Body of pancreas (tissue), 4 donors: ENCODE measurements at regions not wholly inside any gene's neighbourhood (a gene's known extent, or its start where the extent isn't known, plus 50 kb on each side); places are given as distances from the start of the nearest gene placed in this dataset.
A peak's percentile ranks its signal among the peaks of the same experiment; 100 is the strongest.

Source experiments
- ATAC-seq: fragments of 150-250 bp; one replicate; pipeline ENCODE4 v1.9.1; 2016
- DNase-seq, 4 donors: peaks; one replicate each; pipeline ENCODE4 v3.0.0-alpha.2; 2019
- H3K27ac ChIP-seq, 4 donors: fragments of 200-600 bp; sonication (generic); 1 replicate in 3 of 4; 2 replicates in 1 of 4; pipeline versions ENCODE4 v1.5.1 to v1.6.1; 2016 to 2019; ENCODE audit warnings: mild to moderate bottlenecking in 1 of 4, mixed read lengths in 1 of 4, moderate library complexity in 1 of 4
- H3K27me3 ChIP-seq, 2 donors: fragments of 200-600 bp; sonication (generic); one replicate each; pipeline ENCODE4 v1.6.0; 2016; ENCODE audit warnings: mild to moderate bottlenecking in 1 of 2
- H3K36me3 ChIP-seq, 2 donors: fragments of 200-600 bp; sonication (generic); replicated peaks in 1 of 2; 2 replicates each; pipeline ENCODE4 v1.5.1; 2016; ENCODE audit warnings: low read depth in 2 of 2; ENCODE audit not compliant: insufficient read depth in 1 of 2
- H3K4me1 ChIP-seq: fragments of 200-600 bp; sonication (generic); one replicate; pipeline ENCODE4 v1.6.0; 2016
- H3K4me3 ChIP-seq, 2 donors: fragments of 200-600 bp; sonication (generic); 1 replicate in 1 of 2; 2 replicates in 1 of 2; pipeline ENCODE4 v1.5.1; 2016 to 2019
- H3K9me3 ChIP-seq, 3 donors: fragments of 200-600 bp; sonication (generic); 1 replicate in 2 of 3; 2 replicates in 1 of 3; pipeline ENCODE4 v1.5.1; 2016
- CTCF ChIP-seq, 7 experiments: fragments of 450-650 bp in 4 of 7; fragments of 200-600 bp in 3 of 7; sonication (generic) in 3 of 7; IDR thresholded peaks; one replicate each; pipeline ENCODE4 v1.5.1; 2016 to 2019; ENCODE audit warnings: antibody characterized with exemption in 7 of 7
- POLR2A ChIP-seq, 3 donors: fragments of 450-650 bp; IDR thresholded peaks; one replicate each; pipeline ENCODE4 v1.6.1; 2016; ENCODE audit warnings: antibody characterized with exemption in 3 of 3, mild to moderate bottlenecking in 2 of 3
- WGBS, 2 donors: methylation state at CpG; one replicate each; pipeline ENCODE4 v1.1.5; 2017; 5-methylcytosine and 5-hydroxymethylcytosine counted together
- intact Hi-C: fragments of 100-400 bp; cut with DNase I; formaldehyde crosslinking; loops from one replicate; pipeline ENCODE4 v1.15.1; 2023

GRCh38 chr12:125852679-125853078 is 787.4 kb downstream of the AACS start:
- Histone ChIP-seq H3K27me3 (no peaks in the 10 kb centered on the region), H3K36me3 (no peaks in the 10 kb centered on the region), H3K27ac (no peak overlapping the region), H3K9me3 (no peaks in the 10 kb centered on the region), H3K4me1 (no peaks in the 10 kb centered on the region), H3K4me3 (no peak overlapping the region)
- no peak for ATAC-seq
- no peak for TF ChIP-seq POLR2A (IDR thresholded peaks at IDR 0.05)
- TF ChIP-seq CTCF (IDR thresholded peaks at IDR 0.05), result no peak
- DNase-seq, result no peak
- intact Hi-C loops, result no loop called here
- 65 to 67% methylated on average over 2 of the region's 2 CpGs for WGBS, 2 donors

GRCh38 chr12:125853670-125854069 is 788.4 kb downstream of the AACS start:
- Histone ChIP-seq H3K27ac (no peak overlapping the region), H3K4me3 (no peak overlapping the region), H3K4me1 (no peaks in the 10 kb centered on the region), H3K36me3 (no peaks in the 10 kb centered on the region), H3K9me3 (no peaks in the 10 kb centered on the region), H3K27me3 (no peaks in the 10 kb centered on the region)
- 64 to 80% methylated on average over 1 of the region's 1 CpG for WGBS, 2 donors
- ATAC-seq (no peak), DNase-seq (no peak)
- intact Hi-C loops, result no loop called here
- TF ChIP-seq POLR2A (IDR thresholded peaks at IDR 0.05) (no peak), CTCF (IDR thresholded peaks at IDR 0.05) (no peak)

- Histone ChIP-seq H3K9me3 (no peaks in the 10 kb centered on the region), H3K27me3 (no peaks in the 10 kb centered on the region), H3K27ac (no peak overlapping the region), H3K4me3 (no peak overlapping the region), H3K4me1 (no peaks in the 10 kb centered on the region), H3K36me3 (no peaks in the 10 kb centered on the region)
- 39 to 47% methylated on average over 3 of the region's 3 CpGs for WGBS, 2 donors
- ATAC-seq (no peak), DNase-seq (no peak)
- TF ChIP-seq POLR2A (IDR thresholded peaks at IDR 0.05), result no peak
- TF ChIP-seq CTCF (IDR thresholded peaks at IDR 0.05), result no peak
- intact Hi-C loops, result no loop called here
These were observed 791.1 kb downstream of the AACS start for GRCh38 chr12:125856366-125856765.

GRCh38 chr12:125856896-125857295 is 791.7 kb downstream of the AACS start:
- intact Hi-C loops, result no loop called here
- peaks cover 3% of the 10 kb centered on the region for H3K4me1 ChIP-seq
- H3K4me3 ChIP-seq, result no peak overlapping the region
- 47 to 58% methylated on average over 3 of the region's 3 CpGs for WGBS, 2 donors
- ATAC-seq (no peak), DNase-seq (no peak)
- H3K27ac ChIP-seq, result no peak overlapping the region
- no peak for TF ChIP-seq POLR2A (IDR thresholded peaks at IDR 0.05)
- TF ChIP-seq CTCF (IDR thresholded peaks at IDR 0.05), result no peak
- H3K27me3 ChIP-seq, result no peaks in the 10 kb centered on the region
- no peaks in the 10 kb centered on the region for H3K9me3 ChIP-seq
- no peaks in the 10 kb centered on the region for H3K36me3 ChIP-seq

GRCh38 chr12:125860672-125861288 is 795.5 kb downstream of the AACS start:
- Histone ChIP-seq H3K9me3 (no peaks in the 10 kb centered on the region), H3K36me3 (no peaks in the 10 kb centered on the region), H3K4me3 (no peak overlapping the region), H3K27me3 (no peaks in the 10 kb centered on the region), H3K27ac (no peak overlapping the region), H3K4me1 (peaks cover 6% of the 10 kb centered on the region)
- intact Hi-C loops, result no loop called here
- 83 to 86% methylated on average over 17 of the region's 17 CpGs for WGBS, 2 donors
- peak in 1 of 4 donors; percentile 12 for DNase-seq
- no peak for ATAC-seq
- TF ChIP-seq CTCF (IDR thresholded peaks at IDR 0.05) (no peak), POLR2A (IDR thresholded peaks at IDR 0.05) (no peak)
